NCI-H2196 treated with DMSO at 0.1 percent for 48 hours (cell line): ENCODE measurements at regions not wholly inside any gene's neighbourhood (a gene's known extent, or its start where the extent isn't known, plus 50 kb on each side); places are given as distances from the start of the nearest gene placed in this dataset.
"Not testable (repeated sequence)": the region's sequence is repeated elsewhere in the genome, so short reads cannot be mapped to it uniquely, and the experiment has no call there.

ENCODE experiments used
- DNase-seq: peaks from one replicate; lab custom pipeline; 2025; ENCODE audit not compliant: unreplicated experiment; lab: John Stamatoyannopoulos, UW

GRCh38 chr2:94576486-94576885 lies 294.7 kb upstream of the TEKT4 start:
- not testable (repeated sequence) for DNase-seq

DNA sequence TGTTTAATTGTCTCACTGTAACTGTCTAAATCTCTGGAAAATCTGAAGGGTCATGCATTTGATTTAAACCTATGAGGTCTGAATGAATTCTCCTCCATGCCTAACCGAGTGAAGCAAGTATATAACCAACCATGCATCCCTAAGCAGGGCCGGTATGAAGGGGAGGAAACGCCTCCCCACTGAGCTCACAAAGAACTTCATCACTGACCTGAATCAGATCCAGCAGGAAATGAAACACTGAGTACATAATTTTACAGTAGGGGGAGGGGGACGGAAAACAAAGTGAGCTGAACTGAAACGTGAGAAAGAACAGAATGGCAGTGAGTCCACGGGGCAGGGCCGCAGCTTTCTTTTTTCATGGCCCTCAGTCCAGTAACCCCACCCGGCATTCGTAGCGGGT lies 294.1 kb upstream of the TEKT4 start:
- peak; percentile 4 for DNase-seq

DNA sequence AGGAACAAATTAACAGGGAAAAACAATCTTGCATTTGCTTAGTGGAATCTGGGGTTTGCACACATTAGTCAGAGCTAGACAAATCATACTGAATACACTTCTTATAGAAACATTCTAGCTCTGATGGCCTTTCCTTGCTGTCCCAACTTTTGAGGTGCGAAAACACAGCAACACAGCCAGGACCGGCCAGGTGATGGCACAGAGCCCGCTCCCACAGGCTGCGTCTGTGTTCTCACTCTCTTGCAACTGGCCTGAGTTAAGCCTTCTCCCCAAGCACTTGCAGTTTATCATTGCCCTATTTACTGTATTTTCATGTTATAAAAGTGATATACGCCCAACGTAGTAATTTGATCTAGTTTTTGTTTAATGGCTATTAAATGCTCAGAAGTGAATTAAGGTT lies 292.0 kb upstream of the TEKT4 start:
- not testable (repeated sequence) for DNase-seq

- DNase-seq: not testable (repeated sequence)
Observed at GRCh38 chr2:94583081-94583723, 288.0 kb upstream of the TEKT4 start.

DNA sequence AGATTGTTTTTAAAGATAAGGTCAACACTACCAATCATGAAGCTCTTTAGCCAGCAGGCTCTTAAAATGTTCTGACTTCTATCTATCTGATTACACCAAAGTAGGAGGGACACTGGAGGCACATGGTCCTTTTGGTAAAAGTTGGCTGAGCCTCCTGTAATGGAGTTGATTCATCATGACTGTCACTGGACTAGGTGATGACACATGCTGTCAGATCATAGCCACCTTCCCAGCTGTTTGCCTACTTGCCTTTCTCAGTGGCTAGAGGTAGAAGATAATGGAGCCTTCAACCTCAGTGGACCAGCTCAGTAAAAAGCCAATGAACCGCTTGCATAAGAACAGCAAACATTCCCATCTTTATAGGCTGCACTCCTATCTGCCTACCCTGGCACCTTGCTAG lies 286.7 kb upstream of the TEKT4 start:
- DNase-seq: not testable (repeated sequence)

DNA sequence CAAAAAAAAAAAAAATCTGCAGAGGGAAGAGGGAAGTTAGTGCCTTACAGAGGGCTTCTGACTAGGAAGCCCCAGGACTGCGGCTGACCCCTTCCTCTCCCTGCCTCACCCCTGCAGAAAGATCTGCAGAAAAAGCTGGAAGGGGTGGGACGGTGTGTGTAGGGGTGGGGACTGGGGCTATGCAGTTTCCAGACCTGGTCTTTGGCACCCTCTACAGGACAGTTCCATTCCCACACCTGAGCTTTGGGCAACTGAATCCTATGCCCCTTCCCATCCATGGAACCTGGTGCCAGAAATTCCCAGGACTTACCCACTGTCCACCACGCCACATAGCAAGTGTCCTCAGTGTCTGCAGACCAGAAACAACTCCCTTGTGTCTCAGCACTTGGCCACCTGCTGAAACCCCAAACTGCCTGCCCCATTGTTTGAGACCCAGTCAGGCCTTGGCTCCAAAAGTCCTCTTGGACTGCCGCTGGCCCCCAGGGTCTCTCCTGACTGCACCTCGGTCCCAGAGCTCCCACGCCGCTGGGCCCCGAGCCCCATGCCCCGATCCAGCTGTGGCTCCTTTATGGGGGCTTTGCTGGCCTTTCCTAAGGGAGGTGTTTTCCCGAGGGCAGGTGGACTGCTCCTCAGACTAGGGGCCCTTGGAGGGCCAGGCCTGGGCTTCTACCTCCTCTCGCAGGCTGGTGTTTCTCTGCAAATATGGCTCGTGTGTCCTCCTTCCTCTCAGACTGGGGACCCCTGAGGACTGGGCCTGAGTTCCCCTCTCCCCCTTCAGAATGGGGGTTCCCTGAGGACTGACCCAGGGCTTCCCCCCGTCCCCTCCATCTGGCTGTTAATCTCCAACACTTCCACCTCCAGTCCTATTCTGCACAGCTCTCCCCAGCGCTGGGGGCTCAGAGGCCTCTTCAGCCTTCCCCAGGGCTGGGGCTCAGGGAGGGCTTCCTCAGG lies 284.9 kb upstream of the TEKT4 start:
- DNase-seq: not testable (repeated sequence)

GRCh38 chr2:94587042-94587441 lies 284.2 kb upstream of the TEKT4 start:
- DNase-seq: not testable (repeated sequence)

DNA sequence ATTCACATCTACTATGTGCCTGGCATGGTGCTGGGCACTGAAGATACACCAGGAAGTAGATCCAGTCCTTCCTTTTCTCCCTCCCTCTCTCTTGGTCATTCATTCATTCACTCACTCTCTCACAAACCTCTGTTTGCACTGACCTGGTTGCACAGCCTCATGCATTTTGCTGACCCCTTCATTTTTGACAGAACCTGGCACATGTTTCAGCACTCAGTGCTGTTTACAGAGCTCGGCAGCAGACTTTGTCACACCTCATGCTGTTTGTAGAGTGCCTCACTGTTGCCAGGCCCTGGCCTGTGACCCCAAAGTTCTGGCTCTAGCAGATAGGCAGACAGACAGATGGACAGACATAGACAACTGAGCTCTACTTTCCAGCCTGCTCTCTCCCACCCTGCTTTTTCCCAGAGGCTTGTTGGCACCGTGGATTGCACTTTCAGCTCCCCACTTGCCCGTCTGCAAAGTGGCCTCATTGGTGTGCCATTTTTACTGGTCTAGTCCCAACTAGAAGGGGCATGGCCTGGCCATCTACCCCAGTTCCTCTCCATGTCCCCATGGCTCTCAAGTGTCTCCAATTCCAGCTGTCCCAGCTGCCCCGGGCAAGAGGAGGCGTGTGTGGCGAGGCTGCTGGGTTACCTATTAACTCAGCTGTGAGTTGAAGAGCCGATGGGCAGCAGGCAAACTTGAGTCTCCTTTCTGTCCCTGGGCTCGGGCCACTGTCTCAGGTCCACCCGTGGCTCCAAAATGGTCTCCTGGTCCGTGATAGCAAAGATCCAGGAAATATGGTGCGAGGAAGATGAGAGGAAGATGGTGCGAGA lies 277.0 kb upstream of the TEKT4 start:
- DNase-seq: not testable (repeated sequence)

GRCh38 chr2:94595956-94596355 lies 275.3 kb upstream of the TEKT4 start:
- DNase-seq: not testable (repeated sequence)

GRCh38 chr2:94598075-94598713 lies 273.0 kb upstream of the TEKT4 start:
- not testable (repeated sequence) for DNase-seq

GRCh38 chr2:94600929-94601328 lies 270.3 kb upstream of the TEKT4 start:
- not testable (repeated sequence) for DNase-seq

GRCh38 chr2:94602466-94602865 lies 268.8 kb upstream of the TEKT4 start:
- DNase-seq: no peak

- no peak for DNase-seq
Observed at GRCh38 chr2:94622113-94622618, 249.1 kb upstream of the TEKT4 start.

DNA sequence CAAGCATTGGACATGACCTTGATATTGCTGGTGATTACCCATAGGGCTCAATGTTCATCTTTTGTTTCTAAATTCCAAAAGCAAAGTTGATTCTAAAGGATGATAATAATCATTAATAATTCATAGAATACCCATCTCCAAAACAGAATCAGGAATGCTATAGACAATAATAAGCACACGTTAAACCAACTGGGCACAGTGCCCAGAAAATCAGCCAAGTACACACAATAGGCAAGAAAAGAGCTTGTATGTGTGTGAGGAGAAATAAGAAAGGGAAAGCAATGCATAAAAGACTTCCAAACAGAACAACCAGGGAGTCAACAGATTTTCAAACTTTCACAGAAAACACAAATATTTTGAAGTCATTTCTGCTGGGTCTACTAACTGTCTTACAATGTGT lies 242.3 kb upstream of the TEKT4 start:
- DNase-seq: not testable (repeated sequence)

- not testable (repeated sequence) for DNase-seq
Observed at GRCh38 chr2:94641397-94641796, 229.8 kb upstream of the TEKT4 start.

GRCh38 chr2:94652131-94652530 lies 219.1 kb upstream of the TEKT4 start:
- not testable (repeated sequence) for DNase-seq

DNA sequence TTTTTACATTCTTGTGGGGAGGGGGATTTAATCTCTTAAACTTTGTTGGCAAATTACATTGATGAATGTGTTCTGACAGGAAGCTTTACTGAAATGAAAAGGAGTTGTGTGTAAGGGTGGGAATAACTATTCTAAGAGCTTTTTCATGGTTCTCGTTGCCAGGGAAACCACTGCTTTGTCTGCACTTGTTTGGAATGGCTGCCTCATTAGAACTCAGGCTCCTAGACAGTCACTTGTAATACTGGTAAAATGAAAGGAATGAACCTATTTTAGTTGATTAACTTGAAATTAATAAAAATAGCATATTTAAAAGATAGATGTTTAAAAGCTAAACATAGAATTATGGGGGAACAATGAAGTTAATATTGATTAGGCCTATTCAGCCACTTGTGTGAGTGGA lies 201.4 kb upstream of the TEKT4 start:
- DNase-seq: not testable (repeated sequence)

DNA sequence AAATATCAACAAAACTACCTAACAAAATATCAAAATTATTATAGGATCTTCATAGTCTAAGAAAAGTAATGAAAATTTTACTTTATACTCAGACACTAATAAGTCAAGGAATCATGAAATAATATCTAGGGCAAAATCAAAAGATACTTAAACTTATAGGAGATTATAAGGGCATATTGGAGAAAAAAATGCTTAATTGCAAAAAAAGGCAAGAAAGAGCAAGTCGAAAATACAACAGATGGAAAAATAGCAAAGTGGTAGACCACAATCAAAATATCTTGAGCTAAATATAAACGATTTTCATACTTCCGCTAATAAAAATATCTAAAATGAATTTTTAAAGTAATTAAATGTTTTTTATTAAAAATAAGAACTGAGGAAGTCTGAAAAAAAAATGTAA lies 177.0 kb upstream of the TEKT4 start:
- not testable (repeated sequence) for DNase-seq

GRCh38 chr2:94708982-94709381 lies 162.2 kb upstream of the TEKT4 start:
- not testable (repeated sequence) for DNase-seq

DNA sequence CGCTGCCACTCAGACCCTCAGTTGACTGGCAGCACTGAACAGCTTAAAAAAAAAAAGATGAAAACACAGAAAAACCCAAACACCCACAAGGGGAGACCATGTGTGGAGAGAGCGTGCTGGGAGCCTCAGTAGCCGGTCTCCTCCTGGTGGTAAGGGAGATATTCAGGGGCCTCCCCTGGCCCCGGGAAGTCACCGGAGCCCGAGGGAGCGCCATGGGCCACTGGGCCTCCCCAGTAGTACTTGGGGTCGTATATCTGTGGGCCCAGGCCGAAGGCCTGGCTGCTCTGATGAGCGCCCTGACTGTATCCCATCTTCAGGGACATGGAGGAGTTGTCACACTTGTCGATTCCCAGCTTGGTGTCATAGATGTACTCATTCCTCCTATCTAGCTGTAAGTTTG lies 145.7 kb upstream of the TEKT4 start:
- no peak for DNase-seq
